ENCODE measurements at regions not wholly inside any gene's neighbourhood (a gene's known extent, or its start where the extent isn't known, plus 50 kb on each side); places are given as distances from the start of the nearest gene placed in this dataset.

GRCh38 chr1:56180520-56181190 lies 398.7 kb downstream of the PLPP3 start:
- FAIRE-seq: no peak

GRCh38 chr1:56179543-56179942 lies 399.8 kb downstream of the PLPP3 start:
- FAIRE-seq: no peak

GRCh38 chr1:56175211-56175610 lies 404.2 kb downstream of the PLPP3 start:
- FAIRE-seq: no peak

- no peak for FAIRE-seq
These were observed 405.0 kb downstream of the PLPP3 start for GRCh38 chr1:56174176-56174885.

- FAIRE-seq: no peak
These were observed 405.6 kb downstream of the PLPP3 start for GRCh38 chr1:56173736-56174135.

- FAIRE-seq: no peak
These were observed 407.7 kb downstream of the PLPP3 start for GRCh38 chr1:56171670-56172069.

GRCh38 chr1:56170784-56171320 lies 408.5 kb downstream of the PLPP3 start:
- no peak for FAIRE-seq

- FAIRE-seq: no peak
These were observed 409.5 kb downstream of the PLPP3 start for GRCh38 chr1:56169856-56170255.

- no peak for FAIRE-seq
These were observed 411.2 kb downstream of the PLPP3 start for GRCh38 chr1:56168176-56168575.

GRCh38 chr1:56167596-56167995 lies 411.8 kb downstream of the PLPP3 start:
- no peak for FAIRE-seq

- no peak for FAIRE-seq
These were observed 418.5 kb downstream of the PLPP3 start for GRCh38 chr1:56160773-56161315.

- FAIRE-seq: no peak
These were observed 422.1 kb downstream of the PLPP3 start for GRCh38 chr1:56156971-56157876.

- FAIRE-seq: no peak
These were observed 426.1 kb downstream of the PLPP3 start for GRCh38 chr1:56153276-56153675.

- FAIRE-seq: no peak
These were observed 426.7 kb downstream of the PLPP3 start for GRCh38 chr1:56152635-56153034.

GRCh38 chr1:56151402-56151801 lies 428.0 kb downstream of the PLPP3 start:
- no peak for FAIRE-seq

GRCh38 chr1:56150441-56151215 lies 428.7 kb downstream of the PLPP3 start:
- FAIRE-seq: no peak

- FAIRE-seq: no peak
These were observed 429.6 kb downstream of the PLPP3 start for GRCh38 chr1:56149761-56150160.

- no peak for FAIRE-seq
These were observed 430.8 kb downstream of the PLPP3 start for GRCh38 chr1:56148326-56149193.

- no peak for FAIRE-seq
These were observed 431.9 kb downstream of the PLPP3 start for GRCh38 chr1:56147459-56147858.

GRCh38 chr1:56147034-56147433 lies 432.3 kb downstream of the PLPP3 start:
- no peak for FAIRE-seq

- no peak for FAIRE-seq
These were observed 432.9 kb downstream of the PLPP3 start for GRCh38 chr1:56146449-56146848.
